ENCODE measurements at regions not wholly inside any gene's neighbourhood (a gene's known extent, or its start where the extent isn't known, plus 50 kb on each side); places are given as distances from the start of the nearest gene placed in this dataset.
A peak's percentile ranks its signal among the peaks of the same experiment; 100 is the strongest.
"Not testable (repeated sequence)": the region's sequence is repeated elsewhere in the genome, so short reads cannot be mapped to it uniquely, and the experiment has no call there.

DNA sequence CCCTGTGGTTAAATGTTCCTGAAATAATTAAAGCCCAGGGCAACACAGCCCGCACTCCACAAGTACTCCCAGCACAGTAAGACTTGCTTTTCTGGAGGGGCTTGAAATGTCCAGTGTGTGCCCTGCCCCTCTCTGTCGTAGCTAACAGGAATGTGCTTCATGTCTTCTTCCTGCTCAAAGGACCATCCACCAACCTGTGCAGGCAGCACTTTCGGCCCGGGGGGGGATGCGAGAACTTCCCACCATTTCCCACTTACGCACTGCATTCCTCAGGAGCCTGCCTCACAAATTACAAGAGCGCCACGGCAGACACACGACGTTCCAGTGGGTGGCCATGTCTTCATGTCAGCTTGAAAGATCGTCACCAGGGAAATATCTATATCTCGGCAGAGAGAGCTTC lies 70.3 kb upstream of the CLEC6A start:
- H2AFZ ChIP-seq (ENCODE audit: low read length); H3K79me1 ChIP-seq (ENCODE audit: low read depth, low read length); H3K36me3 ChIP-seq (replicated peaks in 1 of 2; ENCODE audit: control insufficient read depth in 2 of 2, insufficient read depth in 2 of 2, low read length in 2 of 2); H4K8ac ChIP-seq (ENCODE audit: low read depth, low read length); H3K14ac ChIP-seq (ENCODE audit: low read length); H3K4me1 ChIP-seq (ENCODE audit: control insufficient read depth in 2 of 2, insufficient read depth in 1 of 2, low read depth in 1 of 2, low read length in 2 of 2); H2AK5ac ChIP-seq (ENCODE audit: low read depth, low read length); H3K4me2 ChIP-seq (ENCODE audit: insufficient read depth, low read length, poor library complexity, severe bottlenecking); H3K9ac ChIP-seq (ENCODE audit: low read depth, low read length, poor library complexity); H3K27me3 ChIP-seq (ENCODE audit: control insufficient read depth in 3 of 3, insufficient read depth in 3 of 3, low read depth in 1 of 3, low read length in 3 of 3); H2BK5ac ChIP-seq (ENCODE audit: low read length); DNase-seq (ENCODE audit: low spot score); H3K23ac ChIP-seq (ENCODE audit: low read depth, low read length, poor library complexity); H2BK120ac ChIP-seq (ENCODE audit: low read depth, low read length); H4K91ac ChIP-seq (ENCODE audit: low read depth, low read length, poor library complexity); H2BK15ac ChIP-seq (ENCODE audit: low read length); H3K9me3 ChIP-seq (replicated peaks in 1 of 2; ENCODE audit: control insufficient read depth in 2 of 2, insufficient read depth in 1 of 2, low read depth in 1 of 2, low read length in 2 of 2); H3K18ac ChIP-seq (ENCODE audit: low read length); H2BK12ac ChIP-seq (ENCODE audit: low read length); H3K4me3 ChIP-seq (ENCODE audit: low read length in 2 of 2); H3K27ac ChIP-seq (replicated peaks; ENCODE audit: low read length); H3K4ac ChIP-seq (ENCODE audit: low read length): not testable (repeated sequence)
- no CpG with 5 or more reads among the region's 12 CpGs for WGBS, 2 donors (ENCODE audit: extremely low coverage in 2 of 2, insufficient read length in 2 of 2, insufficient replicate concordance in 1 of 2)

DNA sequence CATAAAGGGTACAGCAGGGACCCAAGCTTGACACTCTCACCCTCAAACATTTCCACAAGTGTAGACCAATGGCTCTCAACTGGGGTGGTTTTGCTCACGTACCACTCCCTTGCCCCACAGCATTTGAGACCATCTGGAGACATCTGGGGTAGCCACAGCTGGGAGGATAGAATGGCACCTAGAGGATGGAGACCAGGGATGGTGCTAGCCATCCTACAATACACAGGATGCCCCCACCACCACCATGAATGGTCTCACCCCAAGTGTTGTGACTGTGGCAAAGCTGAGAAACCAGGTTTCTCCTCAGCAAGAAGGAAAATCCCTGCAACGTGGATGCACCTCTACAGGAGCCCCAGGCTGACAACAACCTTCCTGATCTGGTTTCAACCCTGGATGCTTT lies 69.1 kb upstream of the CLEC6A start:
- no CpG with 5 or more reads among the region's 2 CpGs for WGBS, 2 donors (ENCODE audit: extremely low coverage in 2 of 2, insufficient read length in 2 of 2, insufficient replicate concordance in 1 of 2)
- H2BK12ac ChIP-seq (ENCODE audit: low read length); H3K36me3 ChIP-seq (replicated peaks in 1 of 2; ENCODE audit: control insufficient read depth in 2 of 2, insufficient read depth in 2 of 2, low read length in 2 of 2); H3K4me1 ChIP-seq (ENCODE audit: control insufficient read depth in 2 of 2, insufficient read depth in 1 of 2, low read depth in 1 of 2, low read length in 2 of 2); H3K9ac ChIP-seq (ENCODE audit: low read depth, low read length, poor library complexity); H3K23ac ChIP-seq (ENCODE audit: low read depth, low read length, poor library complexity); H3K9me3 ChIP-seq (replicated peaks in 1 of 2; ENCODE audit: control insufficient read depth in 2 of 2, insufficient read depth in 1 of 2, low read depth in 1 of 2, low read length in 2 of 2); H3K79me1 ChIP-seq (ENCODE audit: low read depth, low read length); H3K18ac ChIP-seq (ENCODE audit: low read length); H2AFZ ChIP-seq (ENCODE audit: low read length); H2BK120ac ChIP-seq (ENCODE audit: low read depth, low read length); H3K4me2 ChIP-seq (ENCODE audit: insufficient read depth, low read length, poor library complexity, severe bottlenecking); H2BK5ac ChIP-seq (ENCODE audit: low read length); H4K8ac ChIP-seq (ENCODE audit: low read depth, low read length); H2AK5ac ChIP-seq (ENCODE audit: low read depth, low read length); H4K91ac ChIP-seq (ENCODE audit: low read depth, low read length, poor library complexity); H3K27ac ChIP-seq (replicated peaks; ENCODE audit: low read length); DNase-seq (ENCODE audit: low spot score); H2BK15ac ChIP-seq (ENCODE audit: low read length); H3K4ac ChIP-seq (ENCODE audit: low read length); H3K27me3 ChIP-seq (ENCODE audit: control insufficient read depth in 3 of 3, insufficient read depth in 3 of 3, low read depth in 1 of 3, low read length in 3 of 3); H3K4me3 ChIP-seq (ENCODE audit: low read length in 2 of 2); H3K14ac ChIP-seq (ENCODE audit: low read length): not testable (repeated sequence)

DNA sequence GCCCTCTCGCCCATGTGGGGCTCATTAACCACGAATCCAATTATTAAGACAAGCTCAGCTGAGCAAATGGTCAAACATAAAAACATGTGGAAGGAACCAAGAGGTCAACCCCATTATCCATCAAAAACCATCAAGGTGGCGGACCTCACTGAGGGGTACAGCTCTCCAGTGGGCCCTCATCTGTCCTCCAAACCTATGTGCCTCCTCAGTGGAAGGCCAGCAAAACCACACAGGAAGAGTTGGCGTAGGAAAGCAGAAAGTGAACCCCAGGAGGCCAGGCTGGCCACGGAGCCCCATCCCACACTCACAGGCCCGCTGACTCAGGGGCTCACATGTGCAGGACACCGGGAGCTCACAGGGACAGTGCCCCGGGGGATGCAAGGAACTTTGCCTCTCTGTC lies 66.5 kb upstream of the CLEC6A start:
- not testable (repeated sequence) for H3K4me3 ChIP-seq (ENCODE audit: low read length in 2 of 2); H4K91ac ChIP-seq (ENCODE audit: low read depth, low read length, poor library complexity); H3K36me3 ChIP-seq (replicated peaks in 1 of 2; ENCODE audit: control insufficient read depth in 2 of 2, insufficient read depth in 2 of 2, low read length in 2 of 2); H3K27me3 ChIP-seq (ENCODE audit: control insufficient read depth in 3 of 3, insufficient read depth in 3 of 3, low read depth in 1 of 3, low read length in 3 of 3); H2AFZ ChIP-seq (ENCODE audit: low read length); H3K27ac ChIP-seq (replicated peaks; ENCODE audit: low read length); H2BK15ac ChIP-seq (ENCODE audit: low read length); DNase-seq (ENCODE audit: low spot score); H4K8ac ChIP-seq (ENCODE audit: low read depth, low read length); H3K9me3 ChIP-seq (replicated peaks in 1 of 2; ENCODE audit: control insufficient read depth in 2 of 2, insufficient read depth in 1 of 2, low read depth in 1 of 2, low read length in 2 of 2); H3K4ac ChIP-seq (ENCODE audit: low read length); H3K4me1 ChIP-seq (ENCODE audit: control insufficient read depth in 2 of 2, insufficient read depth in 1 of 2, low read depth in 1 of 2, low read length in 2 of 2); H2BK120ac ChIP-seq (ENCODE audit: low read depth, low read length); H2BK12ac ChIP-seq (ENCODE audit: low read length); H2AK5ac ChIP-seq (ENCODE audit: low read depth, low read length); H3K14ac ChIP-seq (ENCODE audit: low read length); H3K23ac ChIP-seq (ENCODE audit: low read depth, low read length, poor library complexity); H3K79me1 ChIP-seq (ENCODE audit: low read depth, low read length); H2BK5ac ChIP-seq (ENCODE audit: low read length); H3K9ac ChIP-seq (ENCODE audit: low read depth, low read length, poor library complexity); H3K18ac ChIP-seq (ENCODE audit: low read length); H3K4me2 ChIP-seq (ENCODE audit: insufficient read depth, low read length, poor library complexity, severe bottlenecking)
- WGBS, 2 donors (ENCODE audit: extremely low coverage in 2 of 2, insufficient read length in 2 of 2, insufficient replicate concordance in 1 of 2), result no CpG with 5 or more reads among the region's 8 CpGs

DNA sequence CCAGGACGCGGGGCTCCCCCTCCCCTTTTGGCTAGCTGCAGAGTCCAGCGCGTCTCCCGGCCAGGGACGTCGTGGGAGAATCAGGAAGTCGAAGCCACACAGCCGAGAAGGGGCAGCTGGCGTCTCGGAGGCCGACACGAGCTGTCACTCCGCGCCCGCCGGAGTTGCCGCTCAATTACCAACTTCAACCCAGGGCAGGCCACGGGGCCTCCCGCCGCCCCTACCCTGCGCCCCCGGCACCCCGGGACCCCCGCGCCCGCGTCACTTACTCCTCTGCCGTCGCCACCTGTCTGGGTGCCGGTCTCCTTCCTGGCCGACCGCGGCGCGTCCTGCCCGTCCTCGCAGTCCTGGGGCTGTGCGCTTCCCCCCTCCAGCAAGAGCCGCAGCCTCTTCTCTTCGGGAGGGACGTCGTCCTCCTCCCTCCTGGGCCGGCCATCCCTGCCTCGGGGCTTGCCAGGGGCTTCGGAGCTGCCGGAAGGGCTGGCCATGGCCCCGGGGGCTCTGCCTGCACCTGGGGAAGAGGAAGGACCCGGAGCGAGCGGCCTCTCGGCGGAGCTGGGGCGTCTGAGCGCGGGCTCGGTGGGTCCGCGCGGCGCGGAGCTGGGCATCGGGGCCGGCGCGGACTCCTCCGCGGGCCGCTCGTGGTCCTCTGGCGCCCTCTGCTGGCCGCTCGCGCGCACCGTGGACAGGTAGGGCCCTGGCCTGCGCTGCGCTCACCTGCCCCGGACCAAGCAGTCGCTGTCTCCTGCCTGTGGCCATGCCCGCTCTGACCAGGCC lies 65.6 kb upstream of the CLEC6A start:
- DNase-seq (ENCODE audit: low spot score); H3K4me1 ChIP-seq (ENCODE audit: control insufficient read depth in 2 of 2, insufficient read depth in 1 of 2, low read depth in 1 of 2, low read length in 2 of 2); H3K9ac ChIP-seq (ENCODE audit: low read depth, low read length, poor library complexity); H3K79me1 ChIP-seq (ENCODE audit: low read depth, low read length); H3K27ac ChIP-seq (replicated peaks; ENCODE audit: low read length); H3K27me3 ChIP-seq (ENCODE audit: control insufficient read depth in 3 of 3, insufficient read depth in 3 of 3, low read depth in 1 of 3, low read length in 3 of 3); H4K8ac ChIP-seq (ENCODE audit: low read depth, low read length); H3K14ac ChIP-seq (ENCODE audit: low read length); H3K23ac ChIP-seq (ENCODE audit: low read depth, low read length, poor library complexity); H2BK12ac ChIP-seq (ENCODE audit: low read length); H3K4ac ChIP-seq (ENCODE audit: low read length); H4K91ac ChIP-seq (ENCODE audit: low read depth, low read length, poor library complexity); H2AK5ac ChIP-seq (ENCODE audit: low read depth, low read length); H2BK15ac ChIP-seq (ENCODE audit: low read length); H2BK5ac ChIP-seq (ENCODE audit: low read length); H3K9me3 ChIP-seq (replicated peaks in 1 of 2; ENCODE audit: control insufficient read depth in 2 of 2, insufficient read depth in 1 of 2, low read depth in 1 of 2, low read length in 2 of 2); H3K36me3 ChIP-seq (replicated peaks in 1 of 2; ENCODE audit: control insufficient read depth in 2 of 2, insufficient read depth in 2 of 2, low read length in 2 of 2); H2BK120ac ChIP-seq (ENCODE audit: low read depth, low read length): not testable (repeated sequence)
- WGBS, 2 donors (ENCODE audit: extremely low coverage in 2 of 2, insufficient read length in 2 of 2, insufficient replicate concordance in 1 of 2), result no CpG with 5 or more reads among the region's 81 CpGs
- Histone ChIP-seq H3K4me3 (ENCODE audit: low read length in 2 of 2) (peak overlapping the region; percentile 34 to 73), H3K18ac (ENCODE audit: low read length) (peak overlapping the region; percentile 11), H2AFZ (ENCODE audit: low read length) (peak overlapping the region; percentile 94), H3K4me2 (ENCODE audit: insufficient read depth, low read length, poor library complexity, severe bottlenecking) (peak overlapping the region; percentile 69)

All from neuronal stem cell (in vitro differentiated cells).